A172 (cell line): ENCODE measurements at regions not wholly inside any gene's neighbourhood (a gene's known extent, or its start where the extent isn't known, plus 50 kb on each side); places are given as distances from the start of the nearest gene placed in this dataset.

ENCODE experiments used
- DNase-seq: peaks from one replicate; pipeline ENCODE4 v3.0.0-alpha.2; 2015; ENCODE audit warnings: low spot score

DNA sequence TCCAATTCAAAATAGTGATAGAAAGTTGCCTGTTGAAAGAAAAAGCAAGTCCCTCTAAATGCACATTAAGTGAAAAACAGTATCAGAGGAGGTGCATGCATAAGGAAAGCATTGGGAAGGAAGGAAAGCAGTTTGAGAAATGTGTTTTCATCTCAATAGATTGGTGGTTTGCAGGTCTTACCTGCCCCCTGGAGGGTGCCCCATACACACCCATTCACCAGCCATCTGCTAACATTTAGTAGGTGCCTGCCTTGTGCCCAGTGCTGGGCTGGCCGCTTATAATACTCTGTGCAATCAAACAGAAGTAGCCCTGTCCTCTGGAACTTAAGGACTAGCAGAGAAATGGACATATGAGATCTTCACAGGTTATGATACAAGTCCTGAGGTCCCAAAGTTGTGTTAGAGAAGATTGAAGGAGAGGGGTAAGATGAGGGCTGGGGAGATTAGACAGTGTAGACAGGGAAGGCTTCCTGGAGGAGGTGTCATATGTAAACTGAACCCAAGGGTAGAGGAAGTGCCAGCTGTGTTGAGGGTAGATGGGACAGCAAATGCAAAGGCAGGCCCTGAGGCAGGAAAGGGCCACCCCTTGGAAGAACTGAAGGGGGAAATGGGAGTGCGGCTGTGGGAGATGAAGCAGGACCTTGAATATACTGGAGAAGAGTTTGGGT is 184.2 kb downstream of the MN1 start:
- no peak for DNase-seq

- DNase-seq = peak; percentile 36
These were observed 181.0 kb downstream of the MN1 start for GRCh38 chr22:27620367-27621154.

- no peak for DNase-seq
These were observed 180.0 kb downstream of the MN1 start for GRCh38 chr22:27621486-27622070.

DNA sequence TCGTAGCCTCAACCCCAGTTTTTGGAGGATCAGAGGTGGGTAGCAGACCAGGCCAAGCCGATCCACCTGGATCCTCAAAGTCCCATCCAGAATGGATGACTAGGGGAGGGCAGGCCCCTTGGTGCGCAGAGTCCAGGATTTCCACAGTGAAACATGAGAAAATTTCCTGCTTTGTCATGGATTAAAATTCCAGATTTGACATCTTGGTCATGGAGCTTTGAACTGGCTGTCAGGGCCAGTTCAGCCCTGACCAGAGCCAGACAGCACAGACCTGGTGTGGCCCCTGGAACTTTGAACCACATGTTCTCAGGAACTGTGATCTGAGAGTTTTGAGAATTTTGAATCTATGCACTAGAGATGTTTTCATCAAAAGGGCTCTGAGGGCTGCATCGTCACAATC is 177.5 kb downstream of the MN1 start:
- DNase-seq = no peak

DNA sequence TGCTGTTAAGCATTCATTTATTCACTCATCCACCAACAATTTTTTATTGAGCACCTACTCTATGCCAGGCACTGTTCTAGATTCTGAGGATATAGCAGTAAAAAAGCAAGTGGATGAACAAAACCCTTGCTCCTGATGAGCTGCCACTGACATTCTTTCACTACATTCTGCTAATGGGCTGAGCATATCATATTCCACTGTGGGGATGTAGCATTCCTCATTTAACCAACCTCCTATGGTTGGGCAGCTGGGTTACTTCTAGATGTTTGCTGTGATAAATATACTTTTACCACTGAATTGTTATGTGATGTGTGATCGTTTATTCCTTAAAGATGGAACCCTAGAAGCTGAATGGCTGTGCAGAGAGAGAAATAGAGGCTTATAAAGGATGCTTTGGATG is 176.9 kb downstream of the MN1 start:
- DNase-seq = no peak

GRCh38 chr22:27625769-27626674 is 175.5 kb downstream of the MN1 start:
- DNase-seq = no peak

DNA sequence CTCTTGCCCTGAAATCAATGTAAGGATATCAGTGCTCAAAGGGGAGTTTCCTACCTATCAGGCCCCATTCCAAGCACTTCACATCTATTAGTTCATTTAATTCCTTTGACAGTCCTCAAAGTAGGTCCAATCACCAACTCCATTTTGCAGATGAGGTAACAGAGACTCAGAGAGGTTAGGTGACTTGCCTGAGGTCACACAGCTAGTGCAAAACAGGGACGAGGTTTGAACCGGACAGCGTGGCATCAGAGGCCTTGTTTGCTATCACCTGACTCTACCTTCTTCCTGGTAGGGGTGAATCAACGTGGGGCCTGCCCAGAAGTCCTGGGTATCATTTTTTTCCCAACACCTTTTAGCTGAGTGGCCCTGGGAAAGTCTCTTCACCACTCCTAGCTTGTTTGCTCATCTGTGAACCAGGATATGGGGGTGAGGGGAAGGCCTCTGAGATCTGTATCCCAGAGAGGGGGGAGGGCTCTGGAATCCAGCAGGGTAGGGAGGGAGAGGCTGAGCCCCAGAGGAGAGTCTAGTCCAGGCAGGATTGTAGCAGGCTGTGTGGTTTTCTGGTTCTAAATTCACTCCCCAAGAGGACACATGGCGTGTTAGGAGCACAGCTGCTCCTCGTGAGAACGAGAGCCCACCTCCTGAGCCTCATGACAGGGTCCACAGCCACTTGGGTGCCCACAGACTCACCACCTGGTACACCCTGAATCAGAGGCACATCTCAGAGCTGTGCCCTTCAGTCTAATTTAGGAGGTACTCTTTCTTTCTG is 174.7 kb downstream of the MN1 start:
- DNase-seq = no peak

- DNase-seq = no peak
These were observed 174.1 kb downstream of the MN1 start for GRCh38 chr22:27627444-27627833.

- no peak for DNase-seq
These were observed 173.7 kb downstream of the MN1 start for GRCh38 chr22:27627901-27628300.

GRCh38 chr22:27628341-27628740 is 173.2 kb downstream of the MN1 start:
- DNase-seq = no peak

- DNase-seq = no peak
These were observed 172.5 kb downstream of the MN1 start for GRCh38 chr22:27628891-27629631.

DNA sequence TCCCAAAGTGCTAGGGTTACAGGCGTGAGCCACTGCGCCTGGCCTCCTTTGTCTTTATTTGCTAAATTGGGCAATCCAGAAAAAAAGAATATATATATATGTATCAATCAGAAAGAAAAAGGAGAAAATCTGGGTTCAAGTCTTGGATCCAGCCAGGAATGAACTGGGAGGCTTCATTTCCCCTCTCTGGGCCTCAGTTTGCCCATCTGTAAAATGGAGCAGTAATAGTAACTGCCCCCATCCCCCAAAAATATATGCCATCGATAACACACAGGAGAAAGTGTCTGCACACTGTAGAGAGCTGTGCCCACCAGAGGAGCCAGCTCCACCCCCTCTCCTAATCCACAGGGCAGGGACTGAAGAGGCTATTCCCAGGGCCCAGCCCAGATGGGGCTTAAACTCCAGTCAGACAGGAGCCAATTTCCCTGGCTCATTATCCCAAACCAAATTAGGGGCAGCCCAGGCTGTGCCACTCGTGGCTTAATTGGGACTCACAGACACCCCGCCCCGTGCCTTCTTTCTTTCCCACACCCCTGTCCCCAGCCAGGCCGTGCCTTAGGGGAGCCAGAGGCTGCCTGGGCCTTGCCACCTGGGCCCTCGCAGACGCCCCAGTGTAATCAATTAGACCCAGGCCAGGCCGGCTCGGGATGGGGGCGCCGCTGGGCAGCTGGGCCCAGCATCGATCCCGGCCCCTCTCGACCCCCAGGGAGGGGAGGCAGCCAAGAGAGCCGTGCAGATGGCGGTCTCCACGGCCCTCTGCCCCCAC is 171.5 kb downstream of the MN1 start:
- DNase-seq = no peak

DNA sequence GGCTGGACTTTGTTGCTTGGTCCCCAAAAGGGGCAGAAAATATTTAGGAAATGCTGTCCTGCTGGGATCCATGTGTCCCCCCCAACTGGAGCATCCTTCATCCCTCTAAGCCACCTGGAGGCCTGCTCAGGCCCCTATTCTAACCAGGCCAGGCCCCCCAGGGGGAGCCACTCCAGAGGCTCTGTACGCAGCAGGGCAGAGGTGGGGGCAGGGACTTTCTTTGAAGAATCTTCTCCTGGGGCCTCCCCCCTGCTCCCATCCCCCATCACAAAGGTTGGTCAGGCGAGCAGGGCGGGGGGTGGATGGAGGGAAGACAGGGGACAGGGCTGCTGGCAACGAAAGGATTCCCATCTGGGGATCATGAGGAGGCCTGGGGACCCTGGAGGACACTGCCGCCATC is 170.8 kb downstream of the MN1 start:
- no peak for DNase-seq

DNA sequence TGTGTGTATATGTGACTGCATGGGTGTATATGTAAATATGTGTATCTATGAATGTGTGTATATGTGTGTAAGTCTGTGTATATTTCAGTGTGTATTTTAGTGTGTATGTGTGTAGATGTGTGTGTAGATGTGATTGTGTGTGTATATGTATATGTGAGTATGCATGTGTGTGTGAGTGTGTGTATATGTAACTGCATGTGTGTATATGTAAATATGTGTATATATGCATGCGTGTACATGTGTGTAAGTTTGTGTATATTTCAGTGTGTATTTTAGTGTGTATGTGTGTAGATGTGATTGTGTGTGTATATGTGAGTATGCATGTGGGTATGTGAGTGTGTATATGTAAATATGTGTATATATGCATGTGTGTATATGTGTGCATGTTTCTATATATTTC is 169.9 kb downstream of the MN1 start:
- no peak for DNase-seq

DNA sequence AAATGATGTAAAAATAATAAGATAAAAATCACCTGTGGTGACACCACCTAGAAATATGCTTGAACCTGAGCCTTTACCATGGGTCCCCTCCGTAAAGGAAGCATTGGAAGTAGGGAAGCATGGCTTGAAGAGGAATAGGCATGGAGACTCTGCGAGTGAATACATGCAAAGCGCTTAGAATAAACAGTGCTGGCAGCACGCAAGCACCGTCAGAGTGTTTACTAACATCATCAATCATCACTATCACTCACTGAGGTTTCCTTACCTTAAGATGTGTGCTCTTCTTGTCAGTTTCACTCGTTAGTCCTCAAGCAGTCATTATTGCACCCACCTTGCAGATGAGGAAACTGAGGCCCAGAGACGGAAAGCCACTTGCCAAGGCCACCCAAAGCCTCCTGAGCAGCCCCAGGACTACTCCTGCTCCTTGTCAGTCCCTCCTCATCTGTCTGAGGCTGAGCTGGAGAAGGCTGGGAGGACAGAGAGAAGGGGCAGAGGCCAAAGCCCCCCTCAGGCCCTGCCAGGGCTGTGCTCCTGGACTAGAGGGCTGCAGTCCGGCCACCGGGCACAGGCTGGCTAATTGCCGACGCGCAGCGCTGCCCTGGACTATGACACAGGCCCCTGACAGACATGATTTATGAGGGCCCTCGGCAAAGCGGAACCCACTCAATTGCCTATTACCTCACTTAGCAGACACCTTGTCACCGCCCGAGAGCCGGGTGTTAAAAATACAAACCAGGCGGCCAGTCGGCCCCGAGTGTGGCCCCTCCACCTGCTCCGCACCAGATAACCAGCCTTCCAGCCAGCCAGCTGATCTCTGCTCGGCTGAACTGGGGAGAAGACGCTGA is 168.9 kb downstream of the MN1 start:
- DNase-seq = peak; percentile 6

DNA sequence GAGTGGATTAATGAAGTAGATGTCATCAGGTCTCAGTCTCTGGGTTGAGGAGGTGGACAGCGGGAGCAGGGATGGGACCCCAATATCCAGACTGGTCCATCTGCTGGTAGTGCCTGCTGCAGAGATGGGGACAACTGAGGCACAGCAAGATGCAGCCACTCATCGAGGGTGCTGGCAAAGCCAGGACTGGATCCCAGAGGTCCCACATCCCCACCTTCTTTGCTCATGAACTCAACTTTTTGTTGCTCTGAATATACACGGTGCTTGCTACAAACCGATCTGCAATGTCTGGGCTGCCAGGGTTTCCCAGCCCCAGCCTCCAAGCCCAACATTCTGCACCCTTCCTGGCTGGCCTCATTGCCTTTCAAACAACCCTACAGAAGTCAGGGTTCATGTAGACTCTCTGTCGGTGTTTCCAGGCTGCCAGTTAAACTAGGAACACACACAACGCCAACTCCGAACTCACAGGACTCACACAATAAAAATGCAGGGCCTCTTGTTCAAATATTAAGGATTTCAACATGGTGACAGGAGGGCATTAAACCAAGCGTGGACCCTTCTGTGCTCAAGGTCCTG is 168.2 kb downstream of the MN1 start:
- DNase-seq = no peak

DNA sequence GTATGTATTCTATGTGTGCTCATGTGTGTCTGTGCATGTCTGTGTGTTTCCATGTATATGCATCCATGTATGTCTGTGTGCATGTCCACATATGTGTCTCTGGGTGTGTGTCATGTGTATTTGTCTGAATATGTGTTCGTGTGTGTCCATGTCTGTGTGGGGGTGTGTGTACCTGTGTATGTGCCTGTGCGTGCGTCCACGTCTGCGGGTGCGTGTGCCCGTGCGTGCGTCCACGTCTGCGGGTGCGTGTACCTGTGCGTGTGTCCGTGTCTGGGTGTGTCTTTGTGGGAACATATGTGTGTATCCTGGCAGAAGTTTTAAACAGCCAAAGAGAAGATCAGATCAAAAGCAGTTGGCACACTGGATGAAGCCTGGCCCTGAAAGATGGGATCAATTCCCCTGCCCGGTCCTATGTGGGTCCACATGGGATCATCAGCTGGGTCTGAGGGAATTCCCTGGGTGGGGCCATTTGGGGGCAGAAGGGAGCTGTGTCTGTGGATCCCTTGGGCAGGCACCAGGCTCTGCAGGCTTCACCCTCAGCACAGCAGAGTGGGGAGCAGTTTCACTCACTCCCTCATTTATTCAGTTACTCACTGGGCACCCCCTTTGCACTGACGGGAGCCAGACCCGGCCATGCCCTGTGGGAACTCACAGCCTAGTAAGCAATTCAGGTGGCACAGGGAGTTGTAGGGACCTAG is 167.4 kb downstream of the MN1 start:
- no peak for DNase-seq

- no peak for DNase-seq
These were observed 166.1 kb downstream of the MN1 start for GRCh38 chr22:27635435-27635834.
